Tibial artery (tissue), 4 donors: ENCODE measurements at regions not wholly inside any gene's neighbourhood (a gene's known extent, or its start where the extent isn't known, plus 50 kb on each side); places are given as distances from the start of the nearest gene placed in this dataset.
"Not testable (repeated sequence)": the region's sequence is repeated elsewhere in the genome, so short reads cannot be mapped to it uniquely, and the experiment has no call there.

Experiments
- DNase-seq, 2 donors: peaks; one replicate each; pipeline ENCODE4 v3.0.0-alpha.2; 2019
- H3K27ac ChIP-seq, 2 donors: fragments of 200-600 bp; sonication (generic) in 1 of 2; 1 replicate in 1 of 2; 2 replicates in 1 of 2; pipeline ENCODE4 v1.5.1; 2018 to 2019; ENCODE audit warnings: mild to moderate bottlenecking in 1 of 2
- H3K27me3 ChIP-seq, 2 donors: fragments of 200-600 bp; sonication (generic) in 1 of 2; one replicate each; pipeline versions ENCODE4 v1.5.1 to v1.6.0; 2016 to 2019
- H3K36me3 ChIP-seq, 3 donors: fragments of 200-600 bp; sonication (generic) in 2 of 3; one replicate each; pipeline ENCODE4 v1.5.1; 2016 to 2019; ENCODE audit warnings: mild to moderate bottlenecking in 2 of 3
- H3K4me1 ChIP-seq, 4 donors: fragments of 200-600 bp; sonication (generic) in 2 of 4; 1 replicate in 3 of 4; 2 replicates in 1 of 4; pipeline ENCODE4 v1.5.1; 2016 to 2019
- H3K4me3 ChIP-seq, 2 donors: fragments of 200-600 bp; sonication (generic) in 1 of 2; 1 replicate in 1 of 2; 2 replicates in 1 of 2; pipeline ENCODE4 v1.5.1; 2018 to 2019; ENCODE audit warnings: mild to moderate bottlenecking in 2 of 2
- H3K9me3 ChIP-seq, 3 donors: fragments of 200-600 bp; sonication (generic) in 1 of 3; one replicate each; pipeline ENCODE4 v1.5.1; 2016 to 2019
- intact Hi-C: fragments of 100-400 bp; cut with DNase I; formaldehyde crosslinking; loops from one replicate; pipeline ENCODE4 v1.15.0; 2023; ENCODE audit warnings: low total_unique reads
- TF ChIP-seq, protein P1 (sequence below), 2 experiments: fragments of 200-600 bp in 1 of 2; fragments of 450-650 bp in 1 of 2; IDR thresholded peaks; one replicate each; pipeline ENCODE4 v1.5.1; 2017 to 2019; ENCODE audit warnings: antibody characterized with exemption in 2 of 2, mild to moderate bottlenecking in 1 of 2, moderate library complexity in 1 of 2

GRCh38 chr2:15819562-15820256 is 120.6 kb upstream of the MYCN start:
- no peaks in the 10 kb centered on the region for H3K36me3 ChIP-seq
- TF ChIP-seq, protein P1, sequence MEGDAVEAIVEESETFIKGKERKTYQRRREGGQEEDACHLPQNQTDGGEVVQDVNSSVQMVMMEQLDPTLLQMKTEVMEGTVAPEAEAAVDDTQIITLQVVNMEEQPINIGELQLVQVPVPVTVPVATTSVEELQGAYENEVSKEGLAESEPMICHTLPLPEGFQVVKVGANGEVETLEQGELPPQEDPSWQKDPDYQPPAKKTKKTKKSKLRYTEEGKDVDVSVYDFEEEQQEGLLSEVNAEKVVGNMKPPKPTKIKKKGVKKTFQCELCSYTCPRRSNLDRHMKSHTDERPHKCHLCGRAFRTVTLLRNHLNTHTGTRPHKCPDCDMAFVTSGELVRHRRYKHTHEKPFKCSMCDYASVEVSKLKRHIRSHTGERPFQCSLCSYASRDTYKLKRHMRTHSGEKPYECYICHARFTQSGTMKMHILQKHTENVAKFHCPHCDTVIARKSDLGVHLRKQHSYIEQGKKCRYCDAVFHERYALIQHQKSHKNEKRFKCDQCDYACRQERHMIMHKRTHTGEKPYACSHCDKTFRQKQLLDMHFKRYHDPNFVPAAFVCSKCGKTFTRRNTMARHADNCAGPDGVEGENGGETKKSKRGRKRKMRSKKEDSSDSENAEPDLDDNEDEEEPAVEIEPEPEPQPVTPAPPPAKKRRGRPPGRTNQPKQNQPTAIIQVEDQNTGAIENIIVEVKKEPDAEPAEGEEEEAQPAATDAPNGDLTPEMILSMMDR (IDR thresholded peaks at IDR 0.05) = no peak
- no peak for DNase-seq
- peaks cover 0 to 24% of the 10 kb centered on the region in 2 donors for H3K27me3 ChIP-seq
- H3K4me1 ChIP-seq = no peaks in the 10 kb centered on the region
- no peak overlapping the region for H3K27ac ChIP-seq
- intact Hi-C loops = no loop called here
- no peaks in the 10 kb centered on the region for H3K9me3 ChIP-seq
- no peak overlapping the region for H3K4me3 ChIP-seq

DNA sequence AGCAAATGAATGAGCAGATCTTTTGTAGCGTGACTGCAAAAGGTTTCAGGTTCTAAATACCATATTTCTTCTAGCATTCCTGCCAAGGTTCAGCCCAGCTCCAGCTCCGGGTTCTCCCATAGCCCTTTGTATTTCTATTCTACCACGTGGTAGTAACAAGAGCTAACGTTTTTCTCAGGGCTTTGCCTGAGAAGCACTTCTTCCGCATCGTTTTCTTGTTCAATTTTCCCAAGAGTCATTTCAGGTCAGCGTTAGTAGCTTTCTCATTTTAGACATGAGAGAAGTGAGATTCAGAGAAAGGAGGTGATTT is 120.1 kb upstream of the MYCN start:
- no peaks in the 10 kb centered on the region for H3K4me1 ChIP-seq
- H3K9me3 ChIP-seq = no peaks in the 10 kb centered on the region
- H3K36me3 ChIP-seq = no peaks in the 10 kb centered on the region
- intact Hi-C loops = no loop called here
- no peak overlapping the region for H3K4me3 ChIP-seq
- H3K27ac ChIP-seq = no peak overlapping the region
- peaks cover 0 to 29% of the 10 kb centered on the region in 2 donors for H3K27me3 ChIP-seq
- TF ChIP-seq, protein P1 (IDR thresholded peaks at IDR 0.05) = no peak
- no peak for DNase-seq

DNA sequence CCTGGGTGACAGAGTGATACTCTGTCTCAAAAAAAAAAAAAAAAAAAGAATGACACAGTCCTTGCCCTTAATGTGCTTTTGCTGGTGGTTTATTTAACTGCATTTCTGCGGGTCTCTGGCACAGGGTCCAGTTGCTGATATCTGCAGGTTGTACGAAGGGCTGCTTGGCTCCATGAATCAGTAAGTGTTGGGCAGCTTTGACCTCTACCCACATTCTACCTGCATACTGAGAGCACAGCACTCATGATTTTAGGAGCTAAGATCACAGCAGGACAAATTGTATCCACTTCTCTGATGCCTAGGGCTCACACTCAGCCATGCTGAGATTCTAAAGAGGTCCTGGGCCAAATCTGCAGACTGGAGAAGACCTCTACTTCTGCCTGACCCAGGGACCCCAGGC is 119.4 kb upstream of the MYCN start:
- H3K27ac ChIP-seq = no peak overlapping the region
- no peak overlapping the region for H3K4me3 ChIP-seq
- TF ChIP-seq, protein P1 (IDR thresholded peaks at IDR 0.05) = no peak
- intact Hi-C loops = no loop called here
- H3K27me3 ChIP-seq = peaks cover 0 to 28% of the 10 kb centered on the region in 2 donors
- H3K36me3 ChIP-seq = no peaks in the 10 kb centered on the region
- no peaks in the 10 kb centered on the region for H3K9me3 ChIP-seq
- H3K4me1 ChIP-seq = no peaks in the 10 kb centered on the region
- DNase-seq = no peak

DNA sequence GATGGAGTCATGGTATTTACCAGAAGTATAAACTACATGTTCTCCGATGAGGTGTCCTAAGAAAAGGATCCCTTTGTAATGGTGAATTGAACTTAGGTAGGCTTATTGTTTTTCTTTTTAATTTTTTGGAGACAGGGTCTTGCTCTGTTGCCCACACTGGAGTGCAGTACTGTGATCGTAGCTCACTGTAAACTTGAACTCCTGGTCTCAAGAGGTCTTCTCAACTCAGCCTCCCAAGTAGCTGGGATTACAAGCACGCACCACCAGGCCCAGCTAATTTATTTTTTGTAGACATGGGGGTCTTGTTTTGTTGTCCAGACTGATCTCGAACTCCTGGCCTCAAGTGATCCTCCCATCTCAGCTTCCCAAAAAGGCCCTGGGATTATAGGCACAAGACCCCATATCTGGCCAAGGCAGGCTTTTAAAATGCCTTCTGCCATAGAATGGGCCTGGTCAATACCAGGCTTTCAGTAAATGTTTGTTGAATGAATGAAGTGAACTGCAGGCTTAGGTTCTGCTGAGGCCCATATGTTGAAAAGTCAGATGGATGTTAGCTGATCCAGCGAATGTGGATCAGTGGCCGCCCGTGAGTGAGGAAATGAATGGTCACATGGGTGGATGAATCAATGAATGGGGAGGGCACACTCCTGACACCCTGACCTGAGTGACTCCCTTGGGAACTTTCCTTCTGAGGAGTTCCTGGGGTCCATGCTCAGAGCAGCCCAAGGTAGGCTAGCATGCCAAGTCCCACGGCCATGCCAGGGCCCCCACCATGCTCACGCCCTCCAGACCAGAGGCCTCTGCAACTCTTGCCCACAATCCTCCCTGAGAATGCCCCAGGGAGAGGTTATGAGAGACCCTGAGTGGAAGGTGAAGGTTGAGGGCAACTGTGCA is 118.0 kb upstream of the MYCN start:
- H3K27ac ChIP-seq = no peak overlapping the region
- no peaks in the 10 kb centered on the region for H3K36me3 ChIP-seq
- intact Hi-C loops = no loop called here
- no peak for DNase-seq
- H3K9me3 ChIP-seq = no peaks in the 10 kb centered on the region
- TF ChIP-seq, protein P1 (IDR thresholded peaks at IDR 0.05) = no peak
- peaks cover 0 to 27% of the 10 kb centered on the region in 2 donors for H3K27me3 ChIP-seq
- no peaks in the 10 kb centered on the region for H3K4me1 ChIP-seq
- H3K4me3 ChIP-seq = no peak overlapping the region

GRCh38 chr2:15823459-15824396 is 116.6 kb upstream of the MYCN start:
- Histone ChIP-seq H3K4me1 (no peaks in the 10 kb centered on the region), H3K27ac (no peak overlapping the region), H3K4me3 (no peak overlapping the region), H3K36me3 (no peaks in the 10 kb centered on the region), H3K27me3 (peaks cover 0 to 15% of the 10 kb centered on the region in 2 donors), H3K9me3 (no peaks in the 10 kb centered on the region)
- DNase-seq = no peak
- intact Hi-C loops = no loop called here
- TF ChIP-seq, protein P1 (IDR thresholded peaks at IDR 0.05) = no peak

DNA sequence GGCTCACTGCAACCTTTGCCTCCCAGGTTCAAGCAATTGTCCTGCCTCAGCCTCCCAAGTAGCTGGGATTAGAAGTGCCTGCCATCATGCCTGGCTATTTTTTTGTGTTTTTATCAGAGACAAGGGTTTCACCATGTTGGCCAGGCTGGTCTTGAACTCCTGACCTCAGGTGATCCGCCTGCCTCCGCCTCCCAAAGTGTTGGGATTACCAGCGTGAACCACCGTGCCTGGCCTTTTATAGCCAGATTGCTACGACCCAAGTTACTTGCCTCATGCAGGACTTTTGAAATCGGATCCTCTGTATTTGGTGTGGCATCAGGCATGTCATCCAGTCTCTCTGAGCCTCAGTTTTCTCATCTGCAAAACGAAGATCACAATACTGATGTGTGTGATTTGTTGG is 115.9 kb upstream of the MYCN start:
- peaks cover 0 to 15% of the 10 kb centered on the region in 2 donors for H3K27me3 ChIP-seq
- H3K27ac ChIP-seq, H3K9me3 ChIP-seq, H3K4me1 ChIP-seq, DNase-seq, H3K4me3 ChIP-seq, intact Hi-C loops, H3K36me3 ChIP-seq: not testable (repeated sequence)
